Endodermal cell (in vitro differentiated cells): ENCODE measurements at regions not wholly inside any gene's neighbourhood (a gene's known extent, or its start where the extent isn't known, plus 50 kb on each side); places are given as distances from the start of the nearest gene placed in this dataset.
A peak's percentile ranks its signal among the peaks of the same experiment; 100 is the strongest.

Source experiments
- DNase-seq: peaks from one replicate; pipeline ENCODE4 v3.0.0-alpha.2; 2017
- H3K27ac ChIP-seq: 2 replicates; pipeline ENCODE4 v1.5.1; 2013; ENCODE audit warnings: mild to moderate bottlenecking, low read depth, low read length, moderate library complexity
- H3K27me3 ChIP-seq: 2 replicates; pipeline ENCODE4 v1.6.1; 2013; ENCODE audit warnings: mild to moderate bottlenecking, low read length, moderate library complexity; ENCODE audit not compliant: insufficient read depth, control insufficient read depth, poor library complexity, severe bottlenecking
- H3K36me3 ChIP-seq: 2 replicates; pipeline ENCODE4 v1.7.0; 2013; ENCODE audit warnings: mild to moderate bottlenecking, low read length, moderate library complexity; ENCODE audit not compliant: control insufficient read depth, insufficient read depth
- H3K4me1 ChIP-seq: one replicate; pipeline ENCODE4 v1.7.0; 2013; ENCODE audit warnings: low read length; ENCODE audit not compliant: control insufficient read depth, insufficient read depth
- H3K4me3 ChIP-seq: 2 replicates; pipeline ENCODE4 v1.5.1; 2013; ENCODE audit warnings: mild to moderate bottlenecking, low read length, moderate library complexity
- H3K9ac ChIP-seq: 2 replicates; pipeline ENCODE4 v1.6.1; 2013; ENCODE audit warnings: mild to moderate bottlenecking, low read length, moderate library complexity; ENCODE audit not compliant: poor library complexity, severe bottlenecking; ENCODE audit errors: extremely low read depth
- H3K9me3 ChIP-seq: 2 replicates; pipeline ENCODE4 v1.6.1; 2013; ENCODE audit warnings: mild to moderate bottlenecking, low read length, moderate library complexity; ENCODE audit not compliant: control insufficient read depth
- H3K27ac Mint-ChIP-seq: 2 replicates; pipeline ENCODE4 v1.8.0; 2020; ENCODE audit warnings: mixed read lengths
- H3K27me3 Mint-ChIP-seq: 2 replicates; pipeline ENCODE4 v1.8.0; 2021; ENCODE audit warnings: mild to moderate bottlenecking, mixed read lengths; ENCODE audit not compliant: insufficient read depth
- H3K36me3 Mint-ChIP-seq: 2 replicates; pipeline ENCODE4 v1.8.0; 2020; ENCODE audit warnings: low read depth, mixed read lengths
- H3K4me1 Mint-ChIP-seq: 2 replicates; pipeline ENCODE4 v1.8.0; 2020; ENCODE audit warnings: mixed read lengths
- H3K4me3 Mint-ChIP-seq: 2 replicates; pipeline ENCODE4 v1.8.0; 2020; ENCODE audit warnings: mild to moderate bottlenecking, moderate library complexity, mixed read lengths
- H3K9me3 Mint-ChIP-seq: 2 replicates; pipeline ENCODE4 v1.8.0; 2020; ENCODE audit warnings: mild to moderate bottlenecking, mixed read lengths
- CTCF ChIP-seq: fragments of 200-600 bp; sonication (generic); conservative IDR thresholded peaks from 2 replicates; pipeline ENCODE4 v1.5.0; 2021; ENCODE audit warnings: antibody characterized with exemption, mild to moderate bottlenecking
- WGBS, 2 experiments: methylation state at CpG; one replicate each; pipeline versions ENCODE4 v1.1.5 to v1.1.7; 2013; ENCODE audit warnings: missing lambda C conversion rate in 2 of 2, mixed read lengths in 1 of 2; ENCODE audit not compliant: insufficient coverage in 1 of 2, insufficient read length in 1 of 2; 5-methylcytosine and 5-hydroxymethylcytosine counted together

GRCh38 chr7:109094-109493, 83.3 kb upstream of the FAM20C start:
- H3K36me3 ChIP-seq = no peaks in the 10 kb centered on the region
- peaks cover 6% of the 10 kb centered on the region for H3K9me3 ChIP-seq
- TF ChIP-seq CTCF = no peak
- Mint-ChIP-seq H3K4me1 (no peaks in the 10 kb centered on the region), H3K36me3 (peaks cover 7% of the 10 kb centered on the region), H3K4me3 (no peak overlapping the region), H3K27me3 (no peaks in the 10 kb centered on the region), H3K9me3 (peaks cover 30% of the 10 kb centered on the region), H3K27ac (no peak overlapping the region)
- no peak overlapping the region for H3K27ac ChIP-seq
- WGBS, 2 experiments = 90 to 93% methylated on average over 8 to 10 of the region's 10 CpGs
- no peaks in the 10 kb centered on the region for H3K4me1 ChIP-seq
- no peak overlapping the region for H3K4me3 ChIP-seq
- no peak overlapping the region for H3K9ac ChIP-seq
- peak; percentile 30 for DNase-seq
- H3K27me3 ChIP-seq = no peaks in the 10 kb centered on the region

- Histone ChIP-seq H3K9me3 (peaks cover 6% of the 10 kb centered on the region), H3K9ac (no peak overlapping the region), H3K27ac (no peak overlapping the region), H3K4me3 (no peak overlapping the region), H3K27me3 (no peaks in the 10 kb centered on the region), H3K4me1 (no peaks in the 10 kb centered on the region), H3K36me3 (no peaks in the 10 kb centered on the region)
- Mint-ChIP-seq H3K9me3 (peaks cover 33% of the 10 kb centered on the region), H3K4me1 (no peaks in the 10 kb centered on the region), H3K27me3 (no peaks in the 10 kb centered on the region), H3K4me3 (no peak overlapping the region), H3K36me3 (peaks cover 7% of the 10 kb centered on the region), H3K27ac (no peak overlapping the region)
- WGBS, 2 experiments = 92 to 95% methylated on average over 16 to 21 of the region's 21 CpGs
- DNase-seq = peak; percentile 30
- no peak for TF ChIP-seq CTCF
These were observed 82.3 kb upstream of the FAM20C start for GRCh38 chr7:109898-110556.

GRCh38 chr7:110557-111232, 81.7 kb upstream of the FAM20C start:
- H3K4me1 Mint-ChIP-seq = no peaks in the 10 kb centered on the region
- H3K9me3 Mint-ChIP-seq = peaks cover 33% of the 10 kb centered on the region
- H3K9ac ChIP-seq = no peak overlapping the region
- no peak overlapping the region for H3K27ac Mint-ChIP-seq
- H3K27me3 ChIP-seq = no peaks in the 10 kb centered on the region
- DNase-seq = peak; percentile 36
- no peak overlapping the region for H3K4me3 Mint-ChIP-seq
- H3K27me3 Mint-ChIP-seq = no peaks in the 10 kb centered on the region
- no peaks in the 10 kb centered on the region for H3K36me3 ChIP-seq
- H3K9me3 ChIP-seq = peaks cover 6% of the 10 kb centered on the region
- 94 to 97% methylated on average over 7 to 11 of the region's 11 CpGs for WGBS, 2 experiments
- H3K4me3 ChIP-seq = no peak overlapping the region
- H3K27ac ChIP-seq = no peak overlapping the region
- H3K4me1 ChIP-seq = no peaks in the 10 kb centered on the region
- no peak for TF ChIP-seq CTCF
- peaks cover 7% of the 10 kb centered on the region for H3K36me3 Mint-ChIP-seq
